NCI-H774 (cell line): ENCODE measurements at regions not wholly inside any gene's neighbourhood (a gene's known extent, or its start where the extent isn't known, plus 50 kb on each side); places are given as distances from the start of the nearest gene placed in this dataset.
"Not testable (repeated sequence)": the region's sequence is repeated elsewhere in the genome, so short reads cannot be mapped to it uniquely, and the experiment has no call there.

Experiments
- DNase-seq: peaks from one replicate; lab custom pipeline; 2025; lab: John Stamatoyannopoulos, UW

GRCh38 chr2:238502088-238502810, 75.5 kb downstream of the ASB1 start:
- no peak for DNase-seq

GRCh38 chr2:238502956-238503791, 76.4 kb downstream of the ASB1 start:
- DNase-seq, result no peak

- DNase-seq, result peak; percentile 30
These were observed 77.6 kb downstream of the ASB1 start for GRCh38 chr2:238504181-238504931.

- no peak for DNase-seq
These were observed 78.6 kb downstream of the ASB1 start for GRCh38 chr2:238505119-238505891.

- no peak for DNase-seq
These were observed 79.2 kb downstream of the ASB1 start for GRCh38 chr2:238505892-238506280.

- no peak for DNase-seq
These were observed 79.8 kb downstream of the ASB1 start for GRCh38 chr2:238506371-238507068.

- no peak for DNase-seq
These were observed 81.1 kb downstream of the ASB1 start for GRCh38 chr2:238507836-238508235.

GRCh38 chr2:238509151-238509835, 82.6 kb downstream of the ASB1 start:
- no peak for DNase-seq

- DNase-seq, result no peak
These were observed 83.2 kb downstream of the ASB1 start for GRCh38 chr2:238509903-238510302.

GRCh38 chr2:238510911-238511613, 84.3 kb downstream of the ASB1 start:
- no peak for DNase-seq

- no peak for DNase-seq
These were observed 84.9 kb downstream of the ASB1 start for GRCh38 chr2:238511614-238511950.

GRCh38 chr2:238512247-238512867, 85.6 kb downstream of the ASB1 start:
- DNase-seq, result no peak

GRCh38 chr2:238513346-238513745, 86.6 kb downstream of the ASB1 start:
- DNase-seq, result peak; percentile 33

- DNase-seq, result not testable (repeated sequence)
These were observed 87.3 kb downstream of the ASB1 start for GRCh38 chr2:238514024-238514423.

GRCh38 chr2:238515377-238515776, 88.7 kb downstream of the ASB1 start:
- DNase-seq, result no peak

- no peak for DNase-seq
These were observed 90.5 kb downstream of the ASB1 start for GRCh38 chr2:238517209-238517608.

- DNase-seq, result no peak
These were observed 91.6 kb downstream of the ASB1 start for GRCh38 chr2:238518172-238518820.

- no peak for DNase-seq
These were observed 92.1 kb downstream of the ASB1 start for GRCh38 chr2:238518821-238519186.

- DNase-seq, result no peak
These were observed 93.7 kb downstream of the ASB1 start for GRCh38 chr2:238520359-238520886.
